Thoracic aorta (tissue), 2 donors: ENCODE measurements at regions not wholly inside any gene's neighbourhood (a gene's known extent, or its start where the extent isn't known, plus 50 kb on each side); places are given as distances from the start of the nearest gene placed in this dataset.

ENCODE experiments used
- ATAC-seq: fragments of 150-250 bp; one replicate; pipeline ENCODE4 v1.8.0; 2017; ENCODE audit warnings: low read depth; ENCODE audit not compliant: insufficient number of reproducible peaks, low FRiP score
- DNase-seq: peaks from one replicate; pipeline ENCODE4 v3.0.0-alpha.2; 2020; ENCODE audit warnings: low spot score
- H3K27ac ChIP-seq, 2 donors: fragments of 200-600 bp; sonication (generic); 1 replicate in 1 of 2; 2 replicates in 1 of 2; pipeline ENCODE4 v1.5.1; 2016; ENCODE audit warnings: mild to moderate bottlenecking in 2 of 2, moderate library complexity in 2 of 2
- H3K27me3 ChIP-seq: fragments of 200-600 bp; sonication (generic); replicated peaks from 2 replicates; pipeline ENCODE4 v1.6.0; 2016; ENCODE audit warnings: mild to moderate bottlenecking; ENCODE audit not compliant: insufficient read depth
- H3K36me3 ChIP-seq: fragments of 200-600 bp; sonication (generic); one replicate; pipeline ENCODE4 v1.5.1; 2016
- H3K4me1 ChIP-seq, 2 donors: fragments of 200-600 bp; sonication (generic); 1 replicate in 1 of 2; 2 replicates in 1 of 2; pipeline versions ENCODE4 v1.5.1 to v1.6.0; 2016; ENCODE audit warnings: low read depth in 2 of 2, mild to moderate bottlenecking in 1 of 2; ENCODE audit not compliant: control insufficient read depth in 1 of 2
- H3K4me3 ChIP-seq: fragments of 200-600 bp; sonication (generic); 2 replicates; pipeline ENCODE4 v1.5.1; 2016; ENCODE audit warnings: mild to moderate bottlenecking
- H3K9me3 ChIP-seq: fragments of 200-600 bp; sonication (generic); 2 replicates; pipeline ENCODE4 v1.5.1; 2016
- TF ChIP-seq, protein P1 (sequence below): fragments of 200-600 bp; sonication (generic); IDR thresholded peaks from one replicate; pipeline ENCODE4 v1.5.1; 2019; ENCODE audit warnings: antibody characterized with exemption

DNA sequence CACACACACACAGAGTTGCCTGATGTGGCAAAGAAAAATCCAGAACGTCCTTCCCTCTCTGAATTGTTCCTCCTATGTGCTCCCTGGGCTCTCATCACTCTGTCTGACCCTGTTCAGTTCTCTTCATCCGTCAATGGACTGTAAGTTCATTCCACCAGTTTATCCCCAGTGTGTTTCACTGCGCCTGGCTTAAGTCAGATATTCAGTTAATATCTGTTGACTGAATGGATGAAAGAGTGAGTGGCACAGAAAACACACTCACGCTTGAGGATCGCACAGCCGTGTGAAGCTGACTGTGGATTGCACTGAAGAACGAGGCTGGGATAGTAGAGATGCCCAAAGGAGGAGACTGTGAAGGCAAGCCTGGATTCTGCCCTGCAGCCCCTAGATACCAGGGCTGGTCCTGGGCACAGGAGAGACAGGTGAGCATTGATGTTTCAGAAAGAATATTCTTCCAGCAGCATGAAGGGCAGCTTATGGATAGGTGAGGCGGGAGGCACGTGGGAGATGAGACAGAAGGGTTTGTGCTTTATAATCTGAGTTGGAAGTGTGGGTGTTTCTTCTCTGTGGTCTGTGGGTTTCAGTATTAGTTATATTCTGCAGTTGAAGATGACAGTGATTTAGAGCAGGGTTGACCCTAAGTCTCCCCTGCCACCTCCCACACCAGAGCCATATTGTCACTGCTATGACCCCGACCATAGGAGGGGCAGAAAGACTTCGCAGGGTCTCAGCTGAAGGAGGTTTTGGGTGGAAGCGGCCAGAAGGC is 129.9 kb downstream of the SOCS6 start:
- no peak overlapping the region for H3K27ac ChIP-seq
- no peaks in the 10 kb centered on the region for H3K36me3 ChIP-seq
- no peak overlapping the region for H3K4me3 ChIP-seq
- no peaks in the 10 kb centered on the region for H3K27me3 ChIP-seq
- TF ChIP-seq, protein P1, sequence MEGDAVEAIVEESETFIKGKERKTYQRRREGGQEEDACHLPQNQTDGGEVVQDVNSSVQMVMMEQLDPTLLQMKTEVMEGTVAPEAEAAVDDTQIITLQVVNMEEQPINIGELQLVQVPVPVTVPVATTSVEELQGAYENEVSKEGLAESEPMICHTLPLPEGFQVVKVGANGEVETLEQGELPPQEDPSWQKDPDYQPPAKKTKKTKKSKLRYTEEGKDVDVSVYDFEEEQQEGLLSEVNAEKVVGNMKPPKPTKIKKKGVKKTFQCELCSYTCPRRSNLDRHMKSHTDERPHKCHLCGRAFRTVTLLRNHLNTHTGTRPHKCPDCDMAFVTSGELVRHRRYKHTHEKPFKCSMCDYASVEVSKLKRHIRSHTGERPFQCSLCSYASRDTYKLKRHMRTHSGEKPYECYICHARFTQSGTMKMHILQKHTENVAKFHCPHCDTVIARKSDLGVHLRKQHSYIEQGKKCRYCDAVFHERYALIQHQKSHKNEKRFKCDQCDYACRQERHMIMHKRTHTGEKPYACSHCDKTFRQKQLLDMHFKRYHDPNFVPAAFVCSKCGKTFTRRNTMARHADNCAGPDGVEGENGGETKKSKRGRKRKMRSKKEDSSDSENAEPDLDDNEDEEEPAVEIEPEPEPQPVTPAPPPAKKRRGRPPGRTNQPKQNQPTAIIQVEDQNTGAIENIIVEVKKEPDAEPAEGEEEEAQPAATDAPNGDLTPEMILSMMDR: no peak
- H3K4me1 ChIP-seq: peaks cover 19 to 20% of the 10 kb centered on the region in 2 donors
- no peak for DNase-seq
- H3K9me3 ChIP-seq: no peaks in the 10 kb centered on the region
- ATAC-seq: no peak

DNA sequence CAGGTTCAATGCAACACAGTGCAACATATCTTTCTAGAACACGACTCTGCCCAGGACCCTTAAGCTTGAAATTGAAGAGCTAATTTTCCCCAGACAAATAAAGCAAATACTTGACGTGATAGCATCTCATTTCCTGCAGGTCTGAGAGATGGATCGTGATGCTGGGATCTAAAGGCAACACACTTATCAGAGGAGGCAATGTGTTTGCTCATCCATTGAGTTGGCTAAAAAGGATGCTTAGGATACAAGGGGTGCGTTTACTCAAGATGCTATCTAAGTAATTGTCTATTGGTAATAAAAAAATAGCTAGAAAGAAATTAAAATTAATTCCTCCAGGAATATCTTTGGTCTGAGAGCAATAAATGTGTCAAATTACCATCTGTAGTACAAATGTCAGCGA is 129.0 kb downstream of the SOCS6 start:
- H3K27me3 ChIP-seq: no peaks in the 10 kb centered on the region
- TF ChIP-seq, protein P1: no peak

DNA sequence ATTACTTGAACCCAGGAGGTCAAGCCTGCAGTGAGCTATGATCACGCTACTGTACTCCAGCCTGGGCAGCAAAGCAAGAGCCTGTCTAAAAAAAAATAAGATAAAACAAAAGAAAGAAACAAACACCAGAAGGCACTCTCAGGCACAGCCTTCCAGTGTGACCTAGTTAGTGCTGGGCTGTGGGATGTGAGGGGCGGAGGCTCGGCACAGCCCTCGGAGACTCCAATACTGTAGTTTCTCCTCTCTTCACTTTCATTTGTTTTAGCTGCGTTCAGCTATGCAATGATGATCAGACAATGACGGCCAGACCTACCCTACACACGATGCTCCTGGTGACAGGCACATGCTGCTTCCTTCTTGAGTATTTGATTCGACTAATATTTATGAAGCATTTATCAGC is 127.7 kb downstream of the SOCS6 start:
- no peak overlapping the region for H3K27ac ChIP-seq
- H3K9me3 ChIP-seq: no peaks in the 10 kb centered on the region
- peaks cover 7 to 10% of the 10 kb centered on the region in 2 donors for H3K4me1 ChIP-seq
- no peak overlapping the region for H3K4me3 ChIP-seq
- TF ChIP-seq, protein P1: no peak
- DNase-seq (no peak), ATAC-seq (no peak)
- no peaks in the 10 kb centered on the region for H3K36me3 ChIP-seq
- no peaks in the 10 kb centered on the region for H3K27me3 ChIP-seq

More for the DNA sequence above, 129.0 kb downstream of the SOCS6 start:
- ATAC-seq (no peak), DNase-seq (no peak)
- H3K4me1 ChIP-seq: peaks cover 17 to 20% of the 10 kb centered on the region in 2 donors
- no peaks in the 10 kb centered on the region for H3K36me3 ChIP-seq
- H3K9me3 ChIP-seq: no peaks in the 10 kb centered on the region
- H3K4me3 ChIP-seq: no peak overlapping the region
- no peak overlapping the region for H3K27ac ChIP-seq

DNA sequence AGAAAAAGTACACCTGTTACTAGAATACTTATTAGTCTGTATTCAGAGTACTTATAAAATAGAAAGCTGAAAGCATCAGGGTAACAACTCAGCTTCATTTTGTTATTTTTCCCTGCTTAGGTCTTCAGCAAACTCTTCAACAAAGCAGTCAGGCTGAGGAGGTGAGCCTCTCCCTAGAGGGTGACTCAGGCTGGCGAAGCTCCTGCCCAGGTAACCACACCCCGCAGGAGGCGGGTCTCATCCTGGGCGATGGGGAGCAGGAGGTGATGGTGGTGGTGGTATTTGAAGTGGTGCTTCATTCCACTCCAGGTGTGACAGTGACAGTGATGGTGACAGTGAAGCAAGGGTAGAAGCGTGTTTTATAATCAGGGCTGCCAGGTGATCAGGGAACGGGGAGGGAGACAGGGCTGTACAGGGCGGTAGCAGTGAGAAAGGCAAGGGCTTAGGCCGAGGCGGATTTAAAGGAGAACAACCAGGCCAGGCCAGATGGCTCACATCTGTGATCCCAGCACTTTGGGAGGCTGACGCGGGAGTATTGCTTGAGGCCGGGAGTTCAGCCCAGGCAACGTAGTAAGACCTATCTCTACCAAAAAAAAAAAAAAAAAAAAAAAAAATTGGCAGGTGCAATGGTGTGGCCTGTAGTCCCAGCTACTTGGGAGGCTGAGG is 127.1 kb downstream of the SOCS6 start:
- ATAC-seq (no peak), DNase-seq (no peak)
- Histone ChIP-seq H3K27me3 (no peaks in the 10 kb centered on the region), H3K9me3 (no peaks in the 10 kb centered on the region), H3K4me1 (peaks cover 4% of the 10 kb centered on the region in 2 donors), H3K36me3 (no peaks in the 10 kb centered on the region), H3K4me3 (no peak overlapping the region), H3K27ac (no peak overlapping the region)
- TF ChIP-seq, protein P1: no peak

DNA sequence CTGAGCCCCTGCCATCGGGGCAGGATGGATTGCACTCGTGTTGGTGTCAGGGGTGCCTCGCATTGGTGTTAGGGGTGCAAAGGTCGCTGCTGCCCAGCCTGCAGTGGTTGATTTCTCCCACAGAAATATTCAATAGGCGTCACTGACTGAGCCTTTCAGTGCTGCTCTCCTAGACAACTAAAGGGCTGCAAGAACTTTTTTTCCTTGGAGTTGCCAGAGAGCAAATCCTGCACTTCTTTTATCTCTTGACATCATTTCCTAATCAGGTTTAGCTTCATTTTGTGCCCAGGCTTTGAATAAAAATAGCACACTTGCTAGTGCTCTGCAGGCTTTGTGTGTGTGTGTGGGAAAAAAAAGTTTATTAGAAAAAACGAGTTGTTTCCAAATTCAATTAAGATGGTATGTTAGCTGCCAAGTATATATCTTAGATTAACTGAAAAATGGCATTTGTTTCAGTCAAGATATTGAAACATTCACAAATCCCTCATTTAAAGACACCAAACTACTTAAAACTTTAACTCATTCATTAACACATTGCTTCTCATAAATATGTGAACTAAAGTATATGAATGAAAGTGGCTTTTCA is 125.6 kb downstream of the SOCS6 start:
- H3K9me3 ChIP-seq: no peaks in the 10 kb centered on the region
- H3K36me3 ChIP-seq: no peaks in the 10 kb centered on the region
- DNase-seq (no peak), ATAC-seq (no peak)
- H3K4me3 ChIP-seq: no peak overlapping the region
- H3K27me3 ChIP-seq: no peaks in the 10 kb centered on the region
- TF ChIP-seq, protein P1: no peak
- H3K4me1 ChIP-seq: no peaks in the 10 kb centered on the region
- no peak overlapping the region for H3K27ac ChIP-seq
